GM08714 (cell line): ENCODE measurements at regions not wholly inside any gene's neighbourhood (a gene's known extent, or its start where the extent isn't known, plus 50 kb on each side); places are given as distances from the start of the nearest gene placed in this dataset.
"Not testable (repeated sequence)": the region's sequence is repeated elsewhere in the genome, so short reads cannot be mapped to it uniquely, and the experiment has no call there.

ENCODE experiments used
- H3K4me3 ChIP-seq: fragments of 200-500 bp; sonication (Bioruptor generic); 2 replicates; pipeline ENCODE4 v1.5.1; 2014; ENCODE audit warnings: mild to moderate bottlenecking, low read length, inconsistent platforms
- ZNF274 ChIP-seq: IDR thresholded peaks from 2 replicates; pipeline ENCODE4 v1.6.1; 2012; ENCODE audit warnings: mild to moderate bottlenecking, low read depth, low read length

DNA sequence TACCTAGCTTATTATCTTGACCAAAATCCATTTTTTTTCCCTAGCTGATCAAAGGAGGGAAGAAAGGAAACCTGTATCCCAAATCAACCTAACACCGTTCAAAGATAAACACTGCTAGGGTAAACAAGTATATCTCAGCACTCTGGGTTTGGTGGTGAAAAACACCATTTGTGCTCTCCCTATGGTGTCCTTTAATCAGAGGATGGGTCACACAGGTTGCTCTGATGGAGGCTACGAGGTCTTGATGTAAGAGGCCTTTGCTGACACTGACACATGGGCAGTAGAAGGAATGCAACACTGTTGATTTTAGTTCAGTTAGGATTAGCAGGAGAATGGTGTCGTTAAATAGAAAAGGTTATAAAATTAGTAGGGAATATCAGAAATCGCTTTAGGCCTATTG lies 179.3 kb downstream of the HDGFL1 start:
- TF ChIP-seq ZNF274: no peak
- H3K4me3 ChIP-seq: no peak overlapping the region

DNA sequence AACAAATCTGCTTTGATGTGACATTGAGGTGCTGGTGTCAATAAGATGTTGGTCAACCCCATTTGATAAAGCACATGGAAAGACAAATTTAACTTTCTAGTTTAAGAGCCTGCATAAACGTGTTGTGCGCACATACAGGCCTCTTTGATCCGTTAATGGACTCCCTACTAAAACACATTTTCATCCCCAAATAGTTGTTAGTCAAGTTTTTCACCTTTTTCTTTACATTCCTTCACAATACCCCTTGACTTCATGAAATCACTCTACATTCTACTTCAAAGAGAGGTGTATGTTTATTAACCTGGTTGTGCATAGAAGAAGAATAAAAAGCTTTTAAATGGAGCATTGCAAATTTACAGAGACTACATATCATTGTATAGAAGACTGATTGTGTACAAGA lies 180.3 kb downstream of the HDGFL1 start:
- no peak for TF ChIP-seq ZNF274
- no peak overlapping the region for H3K4me3 ChIP-seq

DNA sequence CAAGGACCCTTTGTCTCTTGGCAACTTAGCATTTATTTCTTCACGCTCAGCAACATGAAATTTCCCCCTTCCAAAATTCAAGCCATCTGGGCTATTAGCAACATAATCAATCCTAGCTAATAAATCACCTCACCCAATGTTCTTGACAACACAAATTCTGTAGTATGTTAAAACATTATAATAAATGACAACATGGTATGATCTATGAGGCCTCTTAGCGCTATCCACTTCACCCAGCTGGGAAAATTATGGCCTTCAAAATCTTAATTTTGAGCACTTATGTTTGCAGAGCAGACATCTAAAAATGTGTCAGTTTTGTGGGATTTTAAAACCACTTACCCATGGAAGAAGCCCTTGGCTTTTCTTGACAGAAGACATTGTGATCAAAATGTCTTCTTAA lies 181.9 kb downstream of the HDGFL1 start:
- H3K4me3 ChIP-seq: no peak overlapping the region
- TF ChIP-seq ZNF274: no peak

DNA sequence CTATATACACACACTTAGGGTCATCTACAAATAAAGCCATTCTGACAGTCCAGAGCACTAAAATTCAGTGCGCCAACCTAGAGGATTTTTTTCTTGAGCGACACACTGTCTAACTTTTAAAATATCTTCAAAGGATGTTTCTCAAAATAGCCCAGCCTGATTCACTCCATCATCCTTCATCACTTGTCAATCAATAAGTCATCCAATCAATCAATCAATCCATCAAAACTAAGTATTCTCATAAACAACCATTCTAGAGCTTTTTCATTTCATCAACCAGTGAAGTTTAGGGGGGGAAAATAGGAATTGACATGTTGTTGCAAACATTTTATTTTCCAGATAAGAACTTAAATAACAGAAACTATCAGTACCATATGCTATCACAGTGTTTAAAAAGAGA lies 183.2 kb downstream of the HDGFL1 start:
- TF ChIP-seq ZNF274: no peak
- no peak overlapping the region for H3K4me3 ChIP-seq

DNA sequence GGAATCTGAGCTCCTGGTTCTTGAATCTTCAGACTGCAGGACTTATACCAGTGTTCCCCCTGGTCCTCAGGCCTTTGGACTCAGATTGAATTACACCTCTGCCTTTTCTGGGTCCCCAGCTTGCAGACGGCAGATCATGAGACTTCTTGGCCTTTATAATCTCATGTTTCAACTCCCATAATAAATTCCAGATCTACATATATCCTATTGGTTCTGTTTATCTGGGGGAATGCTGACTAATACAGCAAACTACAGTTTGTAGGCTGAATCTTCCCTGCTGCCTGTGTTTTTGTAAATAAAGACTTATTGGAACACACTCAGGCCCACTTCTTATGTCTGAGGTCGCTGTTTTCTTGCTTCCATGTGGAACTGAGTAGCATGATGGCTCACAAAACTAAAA lies 184.7 kb downstream of the HDGFL1 start:
- TF ChIP-seq ZNF274: no peak
- H3K4me3 ChIP-seq: no peak overlapping the region

DNA sequence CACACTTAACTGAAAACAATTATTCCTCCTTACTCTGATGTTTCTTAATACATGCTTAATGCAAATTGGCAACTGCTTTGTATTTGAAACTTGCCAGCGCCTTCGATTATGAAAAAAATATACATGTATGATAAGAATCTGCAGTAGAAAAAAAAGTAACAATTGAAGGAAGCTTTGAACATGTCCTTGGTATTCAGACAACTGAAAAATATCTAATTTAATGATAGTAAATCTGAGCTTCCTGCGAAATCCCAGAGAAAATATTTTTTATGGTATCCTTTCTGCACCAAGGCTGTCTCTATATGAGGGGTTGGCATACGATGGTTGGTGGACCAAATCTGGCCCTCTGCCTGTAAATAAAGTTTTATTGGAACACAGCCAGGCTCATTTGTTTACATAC lies 186.2 kb downstream of the HDGFL1 start:
- H3K4me3 ChIP-seq: no peak overlapping the region
- no peak for TF ChIP-seq ZNF274

DNA sequence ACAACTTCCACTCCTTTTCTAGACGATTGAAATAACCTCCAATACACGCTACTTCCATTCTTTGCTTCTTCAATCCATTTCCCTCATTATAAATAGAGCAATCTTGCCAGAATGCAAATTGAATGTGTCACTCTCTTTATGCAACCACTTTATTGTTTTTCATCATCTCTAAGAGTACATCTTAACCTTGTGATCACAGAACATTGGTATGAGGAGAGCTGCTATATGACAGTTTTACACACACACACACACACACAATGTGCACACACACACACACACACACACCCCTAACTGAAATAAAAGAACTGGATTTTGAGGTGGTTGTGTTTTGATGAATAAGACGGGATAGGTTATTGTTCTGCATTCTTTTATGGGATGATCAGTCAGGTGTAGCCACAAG lies 187.0 kb downstream of the HDGFL1 start:
- H3K4me3 ChIP-seq: no peak overlapping the region
- no peak for TF ChIP-seq ZNF274

DNA sequence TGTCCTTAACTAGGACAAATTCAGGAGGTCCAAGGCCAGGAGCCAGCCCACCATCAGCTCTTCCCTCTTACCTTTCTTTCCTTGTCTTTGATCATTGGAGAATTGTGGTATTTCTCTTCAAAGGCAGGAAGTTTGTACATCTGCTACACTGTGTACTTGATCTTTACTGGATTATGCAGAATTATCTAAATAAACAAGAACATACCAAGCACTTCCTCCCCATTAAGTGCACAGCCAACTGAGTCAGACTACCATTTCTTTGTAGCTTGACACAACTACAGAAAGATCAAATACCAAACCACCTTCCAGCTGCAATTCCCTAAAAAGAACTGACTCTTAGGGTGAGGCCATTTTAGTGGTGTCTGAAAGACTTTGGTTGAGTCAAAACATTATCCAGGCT lies 195.1 kb downstream of the HDGFL1 start:
- no peak for TF ChIP-seq ZNF274

DNA sequence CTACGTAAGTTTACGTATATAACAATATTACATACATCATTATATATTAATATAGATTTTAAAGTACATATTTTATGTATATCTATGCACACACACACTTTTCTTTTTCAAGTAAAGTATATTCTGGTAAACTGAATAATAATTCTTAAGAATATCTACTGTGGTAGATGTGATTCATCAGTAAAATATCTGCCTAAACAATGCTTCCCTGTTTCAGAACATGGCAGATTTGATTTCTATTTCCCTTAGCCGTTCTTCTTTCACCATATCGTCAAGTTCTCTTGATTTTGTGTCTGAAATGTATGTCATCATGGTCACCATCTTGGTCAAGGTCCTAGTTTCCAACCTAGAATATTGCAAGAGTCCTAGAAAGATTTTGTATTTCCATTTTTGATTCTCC lies 195.6 kb downstream of the HDGFL1 start:
- no peak for TF ChIP-seq ZNF274

More for the DNA sequence above, 195.1 kb downstream of the HDGFL1 start:
- H3K4me3 ChIP-seq: no peak overlapping the region

DNA sequence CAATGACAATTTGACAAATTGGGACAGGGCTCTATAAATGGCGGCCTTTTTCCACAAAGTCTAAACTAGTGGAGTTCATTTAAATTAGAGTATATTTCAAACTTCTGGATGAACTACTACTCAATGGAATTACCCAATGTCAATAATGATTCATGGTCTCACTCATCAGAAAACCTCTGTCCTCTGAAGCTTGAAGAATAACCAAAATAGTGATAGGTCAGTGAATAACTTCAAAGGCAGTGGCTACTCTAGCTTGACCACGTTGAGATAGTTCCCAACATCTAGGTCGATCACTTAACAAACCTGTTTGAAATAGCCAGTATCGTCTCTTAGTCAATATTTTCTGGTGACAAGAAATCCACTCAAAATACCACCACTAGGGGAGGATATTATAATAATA lies 197.6 kb downstream of the HDGFL1 start:
- no peak for TF ChIP-seq ZNF274
- no peak overlapping the region for H3K4me3 ChIP-seq

More for the DNA sequence above, 195.6 kb downstream of the HDGFL1 start:
- no peak overlapping the region for H3K4me3 ChIP-seq

DNA sequence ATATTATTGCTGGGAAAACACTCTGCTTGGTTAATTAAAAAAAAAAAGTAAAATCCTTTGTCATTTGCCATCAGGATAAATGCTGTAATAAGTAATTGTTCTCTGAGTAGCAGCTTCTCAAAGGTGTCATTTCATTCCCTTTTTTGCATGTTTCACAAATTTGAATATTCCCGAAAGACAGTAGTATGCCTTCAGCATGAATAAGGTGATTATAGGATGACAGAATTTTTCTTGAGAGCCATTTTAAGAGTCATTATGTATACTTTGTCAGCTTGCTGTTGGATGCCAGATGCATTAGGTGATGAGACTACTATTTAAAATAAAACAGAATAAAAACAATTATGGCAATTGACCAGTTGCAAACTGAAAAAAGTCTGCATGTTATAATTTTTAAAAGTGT lies 200.7 kb downstream of the HDGFL1 start:
- no peak for TF ChIP-seq ZNF274
- no peak overlapping the region for H3K4me3 ChIP-seq

DNA sequence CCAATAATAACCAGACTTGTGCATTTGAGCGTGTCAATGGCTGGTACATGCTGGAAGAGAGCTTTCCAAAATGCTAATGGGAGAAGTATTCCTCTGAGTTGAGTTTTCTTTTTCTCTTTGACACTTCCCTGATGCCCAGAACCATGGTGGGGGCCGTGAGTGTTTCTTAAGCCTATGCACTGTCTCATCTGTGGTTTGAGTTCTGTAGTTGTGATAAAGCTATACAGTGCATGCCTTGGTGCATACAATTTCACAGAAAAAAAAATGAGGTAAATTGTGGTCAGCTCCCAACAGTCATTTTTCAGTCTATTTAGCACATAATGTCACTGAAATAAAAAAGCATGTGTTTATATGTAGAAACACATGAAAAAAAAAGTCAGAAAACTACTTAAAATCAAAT lies 204.8 kb downstream of the HDGFL1 start:
- TF ChIP-seq ZNF274: no peak
- H3K4me3 ChIP-seq: no peak overlapping the region

DNA sequence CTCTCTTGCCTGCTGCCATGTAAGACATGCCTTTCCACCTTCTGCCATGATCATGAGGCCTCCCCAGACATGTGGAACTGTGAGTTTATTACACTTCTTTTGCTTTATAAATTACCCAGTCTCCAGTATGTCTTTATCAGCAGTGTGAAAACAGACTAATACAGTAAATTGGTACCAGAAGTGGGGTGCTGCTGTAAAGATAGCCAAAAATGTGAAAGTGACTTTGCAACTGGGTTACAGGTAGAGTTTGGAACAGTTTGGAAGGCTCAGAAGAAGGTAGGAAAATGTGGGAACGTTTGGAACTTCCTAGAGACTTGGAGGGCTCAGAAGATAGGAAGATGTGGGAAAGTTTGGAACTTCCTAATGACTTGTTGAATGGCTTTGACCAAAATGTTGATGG lies 209.1 kb downstream of the HDGFL1 start:
- H3K4me3 ChIP-seq: not testable (repeated sequence)

DNA sequence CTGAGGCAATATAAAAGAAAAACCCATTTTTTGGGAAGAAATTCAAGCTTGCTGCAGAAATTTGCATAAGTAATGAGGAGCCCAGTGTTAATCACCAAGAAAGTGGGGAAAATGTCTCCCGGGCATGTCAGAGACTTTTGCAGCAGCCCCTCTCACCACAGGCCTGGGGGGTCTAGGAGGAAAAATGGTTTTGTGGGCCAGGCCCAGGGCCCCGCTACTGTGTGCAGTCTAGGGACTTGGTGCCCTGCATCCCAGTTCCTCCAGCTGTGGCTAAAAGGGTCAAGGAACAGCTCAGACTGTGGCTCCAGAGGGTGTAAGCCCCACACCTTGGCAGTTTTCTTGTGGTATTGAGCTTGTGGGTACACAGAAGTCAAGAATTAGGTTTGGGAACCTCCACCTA lies 209.7 kb downstream of the HDGFL1 start:
- TF ChIP-seq ZNF274: no peak

DNA sequence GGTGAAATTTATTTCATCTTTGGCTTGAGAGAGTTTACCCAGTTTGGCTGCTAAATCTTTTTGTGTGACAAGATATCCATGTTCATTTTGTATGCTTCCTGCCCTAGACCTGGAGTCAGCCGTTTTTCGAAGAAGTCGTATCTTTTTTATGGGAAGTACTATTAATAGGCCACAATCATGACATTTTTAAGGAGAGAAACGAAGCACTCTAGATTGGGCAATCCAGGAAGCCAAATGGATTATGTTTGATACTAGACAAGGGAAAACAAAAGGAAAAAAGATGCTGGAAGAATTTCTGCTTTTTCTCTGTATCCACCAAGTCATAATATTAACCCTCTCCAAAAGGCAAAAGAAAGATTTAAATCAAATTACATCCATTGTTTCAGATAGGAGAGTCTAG lies 214.6 kb downstream of the HDGFL1 start:
- TF ChIP-seq ZNF274: no peak
- no peak overlapping the region for H3K4me3 ChIP-seq

More for the DNA sequence above, 209.7 kb downstream of the HDGFL1 start:
- no peak overlapping the region for H3K4me3 ChIP-seq

DNA sequence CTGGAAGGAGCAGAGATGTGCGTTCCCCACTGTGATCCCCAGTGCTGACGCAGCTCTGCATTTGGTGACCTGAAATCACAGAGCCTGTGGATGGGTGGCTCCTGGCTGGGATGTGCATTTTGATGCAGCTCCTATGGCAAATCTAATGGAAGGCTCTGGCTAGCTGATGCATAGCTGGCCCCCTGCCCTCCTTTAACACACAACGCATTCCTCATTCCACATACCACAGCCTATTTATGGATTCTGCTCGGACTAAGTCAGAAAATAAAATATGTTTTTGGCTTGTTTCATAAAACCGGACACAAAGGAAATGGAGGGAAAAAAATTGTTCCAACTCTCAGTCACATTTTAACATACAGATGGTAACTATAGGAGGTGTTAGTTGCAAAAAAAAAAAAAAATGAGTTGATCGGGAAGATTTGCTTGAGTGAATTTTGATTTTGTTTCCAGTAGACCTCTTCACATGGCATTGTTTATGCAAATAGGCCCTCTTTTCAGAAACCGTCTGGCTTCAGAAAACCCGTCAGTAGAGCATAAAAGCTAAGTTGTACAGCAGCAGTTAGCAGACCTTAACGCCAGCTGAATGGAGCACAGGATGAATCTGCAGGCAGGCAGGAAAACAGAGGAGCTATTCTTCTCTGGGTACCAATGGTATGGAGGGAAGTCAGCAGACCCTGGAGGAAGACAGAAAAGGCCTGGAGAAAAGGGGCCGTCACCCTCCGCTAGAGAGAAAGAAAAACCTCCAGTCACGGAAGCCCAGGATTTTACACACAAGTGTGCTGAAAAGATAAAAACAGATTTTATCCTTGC lies 215.4 kb downstream of the HDGFL1 start:
- no peak for TF ChIP-seq ZNF274
- H3K4me3 ChIP-seq: no peak overlapping the region

DNA sequence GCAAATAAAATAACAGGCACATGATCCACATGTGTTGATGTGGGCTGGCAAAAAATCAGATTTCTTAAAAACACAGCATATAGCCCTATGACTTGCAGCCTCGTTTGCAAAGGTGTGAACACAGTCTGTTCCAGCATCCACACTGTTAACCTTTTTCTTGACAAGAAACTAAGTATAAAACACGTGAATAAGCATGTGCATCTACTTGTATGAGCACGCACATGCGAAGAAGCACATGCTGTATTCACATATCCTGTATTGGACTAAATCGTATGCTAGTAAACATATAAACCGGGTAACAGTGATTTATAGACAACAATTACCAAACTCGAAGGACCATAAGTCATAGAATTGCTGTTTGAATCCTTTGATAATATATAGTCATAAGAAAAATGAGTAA lies 218.7 kb downstream of the HDGFL1 start:
- H3K4me3 ChIP-seq: no peak overlapping the region
- TF ChIP-seq ZNF274: no peak
